NCI-H510A treated with DMSO at 0.1 percent for 48 hours (cell line): ENCODE measurements at regions not wholly inside any gene's neighbourhood (a gene's known extent, or its start where the extent isn't known, plus 50 kb on each side); places are given as distances from the start of the nearest gene placed in this dataset.
"Not testable (repeated sequence)": the region's sequence is repeated elsewhere in the genome, so short reads cannot be mapped to it uniquely, and the experiment has no call there.

Experiments
- DNase-seq: peaks from one replicate; lab custom pipeline; 2025; lab: John Stamatoyannopoulos, UW

DNA sequence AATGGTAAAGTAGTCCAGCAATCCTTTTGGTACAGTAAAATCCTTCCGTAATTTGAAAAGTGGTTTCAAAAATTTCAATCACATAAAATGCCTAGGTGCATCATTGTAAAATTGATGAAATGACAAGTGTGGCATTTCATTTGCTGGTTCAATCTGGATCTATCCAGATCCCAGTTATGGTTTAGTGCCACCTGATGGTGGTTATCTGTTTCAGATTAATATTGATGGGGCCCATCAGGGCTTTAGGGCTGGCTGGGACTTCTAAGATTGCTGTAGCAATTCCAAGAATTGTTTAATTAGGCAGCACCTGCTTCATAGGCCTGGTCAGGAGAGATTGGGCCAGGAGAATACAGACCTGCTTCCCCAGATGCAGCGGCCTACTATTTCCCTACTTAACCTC is 55.5 kb upstream of the PIK3C3 start:
- DNase-seq, result no peak

DNA sequence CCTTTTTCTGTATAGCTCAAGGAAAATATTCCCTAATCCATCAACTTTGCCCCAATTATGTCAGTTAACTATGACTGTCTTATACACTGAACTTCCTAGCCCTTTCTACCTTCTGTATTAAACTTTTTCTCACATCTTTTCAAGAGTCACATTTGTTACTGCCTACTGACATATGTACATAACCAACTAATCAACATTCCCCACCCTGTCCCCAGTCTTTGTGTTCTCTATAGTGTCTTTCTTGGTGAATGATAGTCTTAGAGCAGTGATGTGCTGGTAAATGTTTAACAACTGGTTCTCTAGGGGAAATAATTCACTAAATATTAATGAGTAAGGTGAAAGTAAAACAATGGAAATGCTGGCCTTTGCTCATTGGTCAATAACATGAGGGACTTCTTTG is 61.6 kb upstream of the PIK3C3 start:
- no peak for DNase-seq

DNA sequence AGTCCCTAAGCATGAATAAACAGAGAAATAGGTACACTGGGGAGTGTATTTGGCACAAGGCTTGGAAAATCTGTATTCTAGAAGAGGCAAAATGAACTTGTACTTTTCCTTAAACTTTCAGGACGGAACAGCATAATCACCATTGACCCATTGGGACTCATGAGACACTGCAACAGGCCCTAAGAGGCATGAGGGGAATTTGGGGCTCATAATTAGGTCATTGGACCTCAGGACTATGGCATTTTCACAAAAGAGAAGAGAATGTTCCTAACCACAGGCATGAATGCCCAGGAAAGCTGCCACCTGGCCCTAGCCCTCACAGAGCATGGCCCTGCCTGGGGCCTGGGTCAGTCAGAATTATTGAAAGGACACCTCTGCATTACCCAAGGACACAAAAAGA is 67.9 kb upstream of the PIK3C3 start:
- DNase-seq, result no peak

DNA sequence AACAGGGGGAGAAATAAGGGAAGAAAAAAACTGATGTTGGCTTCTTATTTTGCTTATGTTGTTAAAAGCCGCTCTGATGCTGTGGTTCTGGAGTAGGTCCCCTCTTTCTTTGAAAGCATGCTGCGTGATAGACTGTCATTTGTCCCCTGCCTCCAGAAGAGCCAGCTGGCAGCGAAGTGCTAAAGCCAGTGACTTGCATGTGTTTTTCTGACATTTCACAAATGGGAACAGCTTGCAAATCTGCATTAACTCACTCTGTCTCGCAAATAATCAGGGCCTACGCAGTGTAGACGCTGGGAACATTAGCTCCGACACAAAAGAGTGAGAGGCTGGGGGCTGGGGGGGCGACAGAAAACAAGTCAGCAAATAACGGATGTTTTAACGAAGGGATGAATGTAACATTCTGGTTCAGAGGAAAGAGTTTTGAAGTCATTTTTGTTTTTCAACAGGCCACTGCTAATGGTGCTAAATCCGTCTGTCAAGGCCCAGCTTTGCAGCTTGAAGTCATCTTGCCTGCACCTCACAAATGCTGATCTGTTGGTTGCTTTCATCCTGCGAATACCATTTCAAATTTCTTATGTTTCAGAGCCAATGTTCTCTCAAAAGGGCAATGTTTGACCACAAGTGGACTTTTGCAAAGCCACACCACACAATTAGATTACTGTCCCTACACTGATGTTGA is 68.8 kb upstream of the PIK3C3 start:
- DNase-seq, result no peak

DNA sequence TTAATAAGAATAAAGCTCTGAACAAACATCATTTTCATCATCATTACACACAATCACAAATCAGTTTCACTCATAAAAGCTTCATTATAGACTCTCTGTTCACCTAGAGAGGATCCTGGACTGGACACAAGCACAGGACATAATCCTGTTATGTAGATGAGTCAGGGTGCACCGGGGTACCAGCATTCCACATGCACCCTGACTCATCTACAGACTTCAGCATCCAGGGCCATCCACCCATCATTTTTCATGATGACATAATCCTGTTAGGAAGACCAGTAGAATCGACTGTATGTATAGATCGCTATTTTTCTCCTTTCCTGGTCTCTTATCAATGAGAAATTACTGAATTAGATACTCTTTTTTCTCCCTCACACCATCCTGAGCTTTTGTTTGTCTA is 73.7 kb upstream of the PIK3C3 start:
- no peak for DNase-seq

DNA sequence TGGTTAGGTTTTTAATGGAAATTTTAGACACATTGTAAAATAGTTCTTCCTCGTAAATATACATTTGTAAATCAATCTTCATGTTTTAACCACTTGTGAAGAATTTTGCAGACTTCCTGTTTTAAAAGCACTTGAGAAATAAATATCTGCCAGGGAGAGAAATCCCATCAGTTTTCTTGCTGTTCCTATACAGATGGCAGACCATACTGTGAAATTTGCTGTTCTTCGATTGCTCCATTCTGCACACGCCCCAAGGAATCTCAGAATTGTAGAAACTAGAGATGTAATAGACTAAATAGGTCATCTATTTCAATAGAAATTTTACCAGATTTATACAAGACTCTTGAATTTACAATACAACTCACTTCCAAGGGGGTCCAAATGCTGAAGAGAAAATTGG is 75.8 kb upstream of the PIK3C3 start:
- no peak for DNase-seq

DNA sequence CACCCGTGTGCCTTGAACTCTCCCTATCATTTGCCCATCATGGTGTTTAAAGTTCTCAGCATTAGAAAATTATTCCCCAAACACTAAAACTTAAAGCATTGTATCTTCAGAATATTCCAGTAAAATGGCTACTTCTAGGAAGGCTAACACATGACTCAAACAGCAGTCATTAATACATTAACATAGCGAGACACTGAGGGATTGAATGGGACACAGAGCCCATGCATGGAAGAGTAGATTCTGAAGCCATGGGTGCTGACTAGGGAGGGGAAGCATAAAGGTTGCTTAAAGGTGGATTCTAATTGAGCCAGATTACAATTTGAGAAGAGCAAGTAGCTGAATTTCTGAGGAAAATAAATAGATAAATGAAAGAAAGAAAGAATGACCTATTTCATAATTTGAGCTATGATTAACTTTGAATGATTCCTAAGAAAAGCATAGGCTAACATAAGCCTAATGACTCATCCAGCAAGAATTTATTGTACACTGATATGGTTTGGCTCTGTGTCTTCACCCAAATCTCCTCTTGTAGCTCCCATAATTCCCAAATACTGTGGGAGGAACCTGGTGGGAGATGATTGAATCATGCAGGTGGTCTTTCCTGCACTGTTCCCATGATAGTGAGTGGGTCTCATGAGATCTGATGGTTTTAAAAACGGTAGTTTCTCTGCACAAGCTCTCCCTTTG is 79.8 kb upstream of the PIK3C3 start:
- no peak for DNase-seq

DNA sequence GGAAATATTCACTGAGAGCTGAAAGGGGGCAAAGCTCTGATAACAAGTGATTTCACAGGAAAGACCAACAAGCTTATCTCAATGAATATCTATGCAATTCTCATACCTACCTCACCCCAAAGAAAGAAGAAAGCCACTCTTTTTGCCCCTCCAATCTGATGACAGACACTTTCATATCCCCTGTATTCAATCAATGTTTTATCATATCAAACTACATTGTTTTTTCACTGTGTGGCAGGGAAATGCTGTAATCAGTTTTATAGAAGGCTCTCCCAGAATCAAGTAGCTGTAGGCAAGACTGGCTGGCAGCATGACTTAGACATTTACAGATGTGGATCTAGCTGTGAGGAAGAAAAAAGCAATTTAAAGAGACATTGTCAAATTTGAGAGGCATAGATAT is 81.3 kb upstream of the PIK3C3 start:
- DNase-seq, result no peak

DNA sequence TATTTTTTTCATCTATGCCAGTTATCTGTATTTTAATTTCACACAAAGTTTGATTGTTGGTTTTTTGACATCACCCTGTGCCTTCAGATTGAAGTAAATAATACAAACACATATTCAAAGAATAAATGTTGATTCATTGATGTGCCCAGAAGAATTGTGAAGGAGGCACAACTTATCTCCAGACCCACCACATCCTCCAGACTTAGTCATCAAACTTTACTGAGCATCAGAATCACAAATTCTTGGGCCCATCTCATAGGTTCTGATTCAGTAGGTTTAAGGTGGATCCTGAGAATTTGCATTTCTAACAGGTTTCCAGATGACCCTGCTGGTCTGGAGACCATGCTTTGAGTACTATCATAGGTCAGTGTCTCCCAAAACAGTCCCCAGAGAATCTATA is 82.8 kb upstream of the PIK3C3 start:
- DNase-seq, result no peak

DNA sequence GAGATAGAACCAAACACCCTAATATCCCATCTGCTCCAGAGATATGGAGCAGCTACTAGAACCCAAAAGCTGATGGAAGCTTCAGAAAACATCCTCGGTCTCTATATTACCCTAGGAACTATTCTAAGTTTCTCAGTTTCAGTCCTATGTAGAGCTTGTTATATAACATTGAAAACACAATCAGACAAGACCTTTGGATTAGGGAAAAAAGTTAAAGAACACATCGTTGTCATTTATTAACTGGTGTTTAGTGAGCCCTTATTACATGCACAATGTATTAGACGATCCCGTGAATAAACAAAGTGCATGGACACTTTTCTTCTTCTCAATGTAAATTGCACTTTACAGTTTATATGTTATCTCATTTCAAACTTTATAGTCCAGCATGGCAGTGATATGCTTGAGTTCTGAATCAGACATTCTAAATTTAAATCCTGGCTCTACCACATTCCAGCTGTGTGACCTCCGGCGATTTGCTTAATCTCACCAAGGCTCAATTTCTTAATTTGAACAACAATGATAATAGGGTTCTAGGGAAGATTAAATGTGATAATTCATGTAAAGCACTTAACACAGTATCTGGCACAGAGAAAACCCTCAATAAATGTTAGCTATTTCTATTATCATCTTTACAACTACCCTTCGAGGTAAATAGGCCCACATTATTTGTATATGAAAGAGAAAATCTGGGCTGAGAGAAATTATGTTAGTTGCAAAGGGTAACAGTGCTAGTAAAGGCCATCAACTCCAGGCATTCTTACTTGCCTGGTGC is 83.6 kb upstream of the PIK3C3 start:
- DNase-seq, result no peak

DNA sequence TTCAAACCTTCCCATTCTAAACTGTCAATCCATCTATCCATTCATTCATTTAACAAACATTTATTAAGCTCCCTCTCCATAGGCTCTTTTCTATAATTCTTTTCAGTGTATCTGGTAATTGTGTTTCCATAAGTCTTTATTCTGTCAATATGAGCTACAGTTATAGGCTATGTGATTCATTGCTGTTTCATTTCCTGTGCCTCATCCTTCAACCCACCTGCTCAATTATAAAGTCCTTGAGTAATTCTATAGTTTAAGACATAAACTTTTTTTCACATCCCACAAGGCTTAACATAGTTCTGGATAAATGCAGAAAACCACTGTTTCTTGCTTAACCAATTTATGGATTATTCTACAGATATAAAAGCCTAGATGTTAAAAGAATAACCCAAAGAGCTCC is 84.2 kb upstream of the PIK3C3 start:
- DNase-seq, result no peak

DNA sequence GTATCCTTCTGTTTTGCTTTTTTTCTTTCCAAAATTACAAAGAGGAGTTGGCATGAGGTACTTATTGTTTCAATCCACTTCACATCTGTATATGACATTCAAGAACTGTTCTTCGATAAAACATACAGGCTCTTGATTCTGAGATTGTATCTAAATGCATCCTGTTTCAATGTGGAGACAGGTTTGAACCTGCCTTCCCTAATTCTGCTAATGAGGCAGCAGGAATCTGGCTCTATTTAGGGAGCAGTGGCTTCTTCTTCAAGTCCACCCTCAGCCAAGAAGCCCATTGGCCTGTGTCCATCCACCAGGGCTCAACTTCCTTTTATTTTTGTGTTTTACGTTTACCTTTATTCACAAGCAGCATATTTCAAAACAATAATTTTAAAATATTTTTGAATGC is 84.8 kb upstream of the PIK3C3 start:
- no peak for DNase-seq

DNA sequence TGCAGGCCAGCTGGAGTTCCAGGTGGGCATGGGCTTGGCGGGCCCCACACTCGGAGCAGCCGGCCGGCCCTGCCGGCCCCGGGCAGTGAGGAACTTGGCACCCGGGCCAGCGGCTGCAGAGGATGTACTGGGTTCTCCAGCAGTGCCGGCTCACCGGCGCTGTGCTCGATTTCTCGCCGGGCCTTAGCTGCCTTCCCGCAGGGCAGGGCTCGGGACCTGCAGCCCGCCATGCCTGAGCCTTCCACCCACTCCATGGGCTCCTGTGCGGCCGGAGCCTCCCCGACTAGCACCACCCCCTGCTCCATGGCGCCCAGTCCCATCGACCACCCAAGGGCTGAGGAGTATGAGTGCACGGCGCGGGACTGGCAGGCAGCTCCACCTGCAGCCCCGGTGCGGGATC is 89.2 kb upstream of the PIK3C3 start:
- not testable (repeated sequence) for DNase-seq

DNA sequence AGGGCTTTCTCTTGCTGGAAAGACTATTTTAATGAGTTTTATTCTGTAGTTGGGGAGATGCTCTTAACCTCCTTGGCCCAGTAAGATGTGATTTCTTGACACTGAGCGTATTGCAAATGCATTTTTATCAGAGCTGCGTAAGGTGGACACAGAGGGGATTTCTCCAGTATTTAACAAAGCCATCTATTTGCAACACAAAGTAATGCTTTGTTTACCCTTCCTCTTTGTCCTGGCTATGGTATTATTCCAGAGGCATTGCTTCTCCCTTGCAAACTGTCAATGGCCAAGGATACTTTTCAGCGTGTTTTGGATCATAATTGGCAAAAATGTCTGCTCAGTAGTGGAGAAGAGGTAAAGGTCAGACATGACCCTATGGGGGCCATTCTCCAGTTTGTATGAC is 90.8 kb upstream of the PIK3C3 start:
- no peak for DNase-seq

DNA sequence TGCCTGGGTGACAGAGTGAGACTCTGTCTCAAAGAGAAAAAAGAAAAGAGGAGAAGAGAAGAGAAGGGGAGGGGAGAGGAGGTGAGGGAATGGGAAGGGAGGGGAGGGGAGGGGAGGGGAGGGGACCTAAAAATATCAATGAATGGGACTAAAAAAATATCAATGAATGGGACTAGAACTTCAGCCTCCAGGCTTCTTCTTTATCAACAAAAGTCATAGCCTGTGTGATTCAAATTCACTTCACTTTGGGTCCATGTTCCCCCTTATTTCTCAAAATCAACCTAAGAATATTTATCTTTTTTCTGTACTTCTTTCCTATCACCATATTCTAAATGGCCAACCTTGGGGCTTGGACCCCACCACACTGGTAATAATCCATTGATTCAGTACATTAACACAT is 92.1 kb upstream of the PIK3C3 start:
- DNase-seq, result no peak

DNA sequence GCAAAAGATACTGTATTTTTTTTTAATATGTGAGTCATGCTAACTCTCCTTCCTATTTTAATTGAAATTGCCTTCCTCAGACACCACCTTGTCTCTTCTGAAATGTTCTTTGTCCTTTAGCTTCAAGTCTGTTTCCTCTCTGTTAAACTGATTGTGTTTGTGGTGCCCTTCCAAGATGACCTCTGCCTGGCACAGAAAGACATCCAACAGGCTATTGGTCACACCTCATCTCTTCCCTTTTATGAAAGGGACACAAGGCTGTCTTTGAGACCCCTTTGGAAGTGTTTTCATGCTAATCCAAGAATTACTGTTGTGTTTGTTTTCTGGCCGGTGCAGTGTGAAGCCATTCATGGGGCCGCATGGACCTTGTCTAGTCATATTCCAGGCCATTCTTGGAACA is 94.0 kb upstream of the PIK3C3 start:
- no peak for DNase-seq

DNA sequence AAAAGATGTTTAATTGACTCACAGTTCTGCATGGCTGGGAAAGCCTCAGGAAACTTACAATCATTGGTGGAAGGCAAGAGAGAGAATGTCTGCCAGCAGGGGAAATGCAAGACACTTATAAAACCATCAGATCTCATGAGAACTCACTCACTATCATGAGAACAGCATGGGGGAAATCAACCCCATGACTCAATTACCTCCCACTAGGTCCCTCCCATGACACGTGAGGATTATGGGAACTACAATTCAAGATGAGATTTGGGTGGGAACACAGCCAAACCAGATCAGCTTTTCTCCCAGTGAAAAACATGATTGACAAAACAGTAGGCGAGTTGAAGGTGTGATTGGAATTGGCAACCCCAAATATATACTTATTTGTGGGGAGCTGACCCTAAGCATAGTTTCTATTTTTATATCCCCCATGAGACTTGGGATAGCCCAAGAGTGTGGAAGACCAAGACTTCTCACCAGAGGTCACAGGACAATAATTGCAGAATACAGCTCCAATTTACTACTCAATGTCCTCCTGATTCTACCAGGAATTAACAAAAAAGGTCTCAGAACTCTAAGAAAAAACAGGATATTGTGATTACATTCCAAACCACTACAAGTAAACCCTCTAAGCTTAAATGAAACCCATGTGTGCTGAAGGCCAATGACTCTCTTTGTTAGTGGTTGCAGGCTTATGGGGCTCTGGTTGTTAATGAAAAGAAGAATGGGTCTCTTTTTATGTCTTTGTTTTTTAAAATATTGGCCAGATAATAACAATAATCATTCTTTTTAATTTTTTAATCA is 96.1 kb upstream of the PIK3C3 start:
- DNase-seq, result no peak

DNA sequence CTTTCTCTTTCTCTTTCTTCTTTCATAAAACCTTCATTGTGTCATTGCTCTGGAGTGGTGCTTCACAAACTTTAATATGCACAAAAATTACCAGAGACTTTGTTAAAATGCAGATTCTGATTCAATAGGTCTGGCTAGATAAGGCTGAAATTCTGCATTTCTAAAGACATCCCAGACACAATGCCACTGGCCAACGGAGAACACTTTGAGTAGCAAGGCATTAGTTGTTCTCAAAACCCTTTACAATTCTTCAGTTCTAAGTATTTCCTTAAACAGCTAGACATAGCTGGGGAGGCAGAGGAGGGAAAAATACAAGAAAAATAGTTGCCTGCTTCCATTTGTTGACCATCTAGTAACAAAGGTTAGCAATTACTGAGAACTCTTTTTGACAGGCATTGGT is 101.8 kb upstream of the PIK3C3 start:
- DNase-seq, result no peak

DNA sequence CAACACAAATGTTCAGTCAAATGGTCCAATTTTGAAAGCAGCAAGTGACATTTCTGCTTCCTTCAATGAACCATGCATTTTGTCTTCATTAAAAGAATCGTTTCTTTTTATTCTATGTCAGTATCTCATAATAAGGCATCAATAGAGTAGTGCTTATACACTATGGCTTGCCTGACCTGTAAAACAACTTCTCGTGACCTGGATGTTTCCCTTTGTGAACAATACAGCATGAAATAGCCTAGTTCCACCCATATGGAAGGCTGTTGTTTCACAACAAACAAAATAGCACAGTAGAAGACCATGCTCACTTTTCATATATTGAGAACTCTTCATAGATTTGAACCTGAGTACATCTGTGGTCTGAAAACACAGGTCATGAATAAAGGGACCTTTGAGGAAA is 104.3 kb upstream of the PIK3C3 start:
- DNase-seq, result no peak

DNA sequence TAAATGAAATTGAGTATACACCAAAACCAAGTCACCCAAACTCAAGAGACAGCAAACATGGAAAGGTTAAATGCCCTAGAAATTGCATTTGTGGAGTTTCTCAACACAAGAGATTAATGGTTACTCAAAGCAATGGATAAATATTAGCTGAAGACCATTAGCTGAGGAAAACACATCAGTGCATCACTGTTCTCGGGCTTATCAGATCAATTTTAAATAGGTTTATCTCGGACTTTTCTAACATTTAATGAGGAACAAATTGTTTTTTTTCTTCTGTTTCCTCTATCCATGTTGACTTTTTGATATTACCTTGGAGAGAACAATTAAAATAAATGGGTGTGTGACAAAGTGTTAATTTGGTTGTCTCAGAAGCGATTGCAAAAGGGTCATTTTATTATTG is 105.4 kb upstream of the PIK3C3 start:
- DNase-seq, result no peak

DNA sequence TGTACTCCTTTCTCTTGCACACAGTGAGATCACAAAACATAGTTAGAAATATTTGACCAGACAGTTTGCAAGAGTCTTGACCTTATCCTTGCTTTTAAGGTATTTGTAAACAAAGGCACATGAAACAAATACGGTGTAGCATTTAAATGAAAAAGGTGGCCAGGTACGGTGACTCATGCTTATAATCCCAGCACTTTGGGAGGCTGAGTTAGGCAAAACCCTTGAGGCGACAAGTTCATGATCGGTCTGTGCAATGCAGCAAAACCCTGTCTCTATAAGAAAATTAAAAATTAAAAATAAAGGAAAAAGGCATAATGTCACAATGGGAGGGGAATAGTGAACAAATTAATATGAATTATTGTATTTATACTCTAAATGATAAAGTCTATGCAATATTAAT is 109.5 kb upstream of the PIK3C3 start:
- no peak for DNase-seq

DNA sequence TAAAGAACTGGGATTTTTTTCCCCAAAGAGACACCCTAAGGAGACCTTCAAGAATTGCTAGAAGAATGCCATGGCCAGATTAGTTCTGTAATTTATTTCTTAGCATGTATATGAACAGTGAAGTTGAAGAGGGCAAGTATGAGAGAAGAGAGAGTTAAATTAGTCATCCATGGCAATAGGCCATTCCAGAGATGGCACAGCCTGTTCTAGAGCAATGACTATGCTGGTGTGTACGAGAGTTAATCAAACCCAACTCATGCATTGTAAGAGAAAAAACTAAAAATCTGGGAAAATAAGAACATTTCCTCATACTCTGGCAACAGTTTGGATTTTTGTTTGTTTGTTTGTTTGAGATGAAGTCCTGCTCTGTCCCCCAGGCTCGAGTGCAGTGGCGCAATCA is 112.1 kb upstream of the PIK3C3 start:
- DNase-seq, result no peak
